ENCODE measurements at regions not wholly inside any gene's neighbourhood (a gene's known extent, or its start where the extent isn't known, plus 50 kb on each side); places are given as distances from the start of the nearest gene placed in this dataset.
"Not testable (repeated sequence)": the region's sequence is repeated elsewhere in the genome, so short reads cannot be mapped to it uniquely, and the experiment has no call there.

DNA sequence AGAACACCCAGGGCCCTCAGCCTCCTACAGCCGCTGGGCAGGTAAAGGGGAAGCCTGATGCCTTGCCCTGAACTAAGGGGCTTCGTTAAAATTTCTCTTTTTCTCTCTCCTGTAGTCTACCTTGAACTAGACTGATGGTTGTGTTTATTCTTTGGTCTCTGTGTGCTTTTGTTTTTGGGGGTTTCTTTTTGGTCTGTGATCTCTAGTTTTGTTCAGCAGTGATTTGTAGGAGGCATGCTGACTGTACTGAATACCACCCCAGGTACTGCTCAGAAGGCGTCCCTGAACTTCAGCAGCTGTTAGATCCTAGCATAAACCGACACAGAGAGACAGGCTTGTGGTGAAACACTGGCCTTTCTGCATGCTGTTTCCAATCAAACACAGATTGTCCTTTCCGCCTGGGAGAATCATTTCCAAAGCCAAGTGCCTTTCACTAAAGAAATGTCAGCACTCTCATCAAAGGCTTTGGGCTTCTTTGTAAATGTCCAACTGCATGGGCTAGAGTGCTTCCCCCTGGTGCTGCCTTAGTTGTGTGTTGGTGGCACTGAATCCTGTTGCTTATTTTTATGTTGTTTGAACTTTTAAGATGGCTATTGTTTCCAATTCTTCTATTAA lies 364.7 kb upstream of the SASH1 start:
- DNase-seq (ENCODE audit: low read depth): no peak

DNA sequence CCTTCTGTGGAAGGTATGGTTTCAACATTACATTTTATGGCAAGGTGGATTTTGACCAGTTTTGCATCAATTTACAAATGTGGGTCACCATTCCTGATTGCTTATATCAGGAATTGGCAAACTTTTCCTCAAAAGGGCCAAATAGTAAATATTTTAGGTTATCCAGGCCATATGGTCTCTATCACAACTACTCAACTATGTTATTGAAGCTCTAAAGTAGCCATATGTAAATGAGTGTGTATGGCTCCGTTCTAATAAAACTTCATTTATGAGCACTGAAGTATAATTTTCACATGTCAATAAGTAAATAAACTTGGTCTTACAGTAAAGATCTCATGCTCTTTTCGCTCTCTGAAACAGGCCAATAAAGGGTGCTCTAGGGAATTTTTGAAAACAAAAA lies 362.7 kb upstream of the SASH1 start:
- DNase-seq (ENCODE audit: low read depth): no peak

DNA sequence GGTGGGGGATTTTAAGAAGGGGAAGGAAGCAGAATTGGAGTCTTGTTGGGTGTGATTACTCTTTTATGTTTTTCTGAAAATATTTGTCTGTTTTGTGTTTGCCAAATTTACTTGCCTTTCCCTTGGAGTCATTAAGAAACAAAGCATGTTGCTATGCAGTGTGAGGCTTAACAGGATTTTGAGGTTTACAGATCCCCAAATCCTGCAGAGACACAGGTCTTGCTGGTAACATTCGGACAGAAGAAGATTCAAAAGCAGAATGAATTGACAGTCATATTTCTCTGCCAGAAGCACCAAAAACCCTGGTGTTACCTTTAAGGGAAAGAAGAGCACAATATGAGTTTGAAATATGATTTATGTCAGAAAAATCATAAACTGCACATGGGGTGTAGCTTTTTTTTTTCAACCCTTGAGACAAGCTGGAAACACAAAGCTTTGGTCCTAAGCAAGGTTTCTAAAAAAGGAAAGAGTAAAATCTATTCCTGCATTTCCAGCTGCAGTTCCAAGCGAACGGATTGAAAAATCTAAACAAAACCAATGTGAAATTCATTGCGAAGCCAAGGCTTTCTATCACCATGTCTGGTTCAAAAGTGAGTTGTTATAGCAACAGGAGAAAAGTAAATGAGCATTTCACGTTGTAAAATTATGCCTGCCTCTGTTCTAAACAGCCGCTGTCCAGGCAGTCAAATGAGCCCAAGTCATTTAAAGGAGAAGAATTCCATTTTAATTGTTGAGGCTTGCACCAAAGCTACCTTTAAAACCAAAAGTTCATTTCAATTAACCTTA lies 358.9 kb upstream of the SASH1 start:
- no peak for DNase-seq (ENCODE audit: low read depth)

DNA sequence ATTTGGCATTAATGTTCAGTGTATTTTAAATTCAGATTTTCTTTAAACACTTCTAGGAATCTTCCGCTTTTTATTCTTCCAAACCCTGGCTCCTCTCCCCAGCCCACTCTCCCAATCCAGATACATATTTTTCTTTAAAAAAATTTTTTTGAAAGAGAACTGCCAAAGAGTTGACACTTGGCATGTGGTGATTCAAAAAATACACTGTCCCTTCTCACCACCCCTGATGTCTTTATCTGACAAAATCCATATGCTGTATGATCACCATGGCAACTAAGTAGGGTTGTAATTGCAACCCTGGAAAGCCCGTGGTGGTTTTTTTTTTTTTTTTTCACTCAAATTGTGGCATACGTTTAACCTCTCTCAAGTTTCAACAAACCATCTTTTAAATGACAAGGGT lies 355.8 kb upstream of the SASH1 start:
- DNase-seq (ENCODE audit: low read depth): no peak

DNA sequence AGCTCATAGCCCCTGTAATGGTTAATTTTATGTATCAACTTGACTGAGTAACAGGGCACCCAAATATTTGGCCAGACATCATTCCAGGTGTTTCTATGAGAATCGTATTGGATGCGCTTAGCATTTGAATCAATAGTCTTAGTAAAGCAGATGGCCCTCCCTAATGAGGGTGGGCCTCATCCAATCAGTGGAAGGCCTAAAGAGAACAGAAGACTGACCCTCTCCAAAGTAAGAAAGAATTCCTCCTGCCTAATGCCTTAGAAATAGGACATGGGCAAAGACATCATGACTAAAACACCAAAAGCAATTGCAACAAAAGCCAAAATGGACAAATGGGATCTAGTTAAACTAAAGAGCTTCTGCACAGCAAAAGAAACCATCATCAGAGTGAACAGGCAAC lies 352.5 kb upstream of the SASH1 start:
- no peak for DNase-seq (ENCODE audit: low read depth)

DNA sequence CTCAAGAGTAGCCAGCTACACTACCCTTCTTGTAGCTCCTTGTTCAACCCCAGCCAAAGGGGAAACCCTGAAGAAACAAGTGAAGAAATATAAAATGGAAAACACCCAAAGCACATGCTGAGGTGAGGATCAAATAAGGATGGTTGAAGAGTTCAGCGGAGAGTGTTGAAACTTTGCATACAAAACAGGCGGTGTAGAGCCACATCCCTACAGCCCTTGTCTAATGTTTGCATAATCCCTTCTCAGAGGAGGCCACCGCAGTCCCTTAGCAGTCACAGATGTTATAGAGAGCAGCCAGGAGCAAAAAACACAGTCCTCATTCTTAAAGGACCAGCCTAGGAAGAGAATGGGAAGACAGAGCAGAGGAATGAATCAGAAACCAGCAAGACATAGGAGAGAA lies 350.7 kb upstream of the SASH1 start:
- no peak for DNase-seq (ENCODE audit: low read depth)

DNA sequence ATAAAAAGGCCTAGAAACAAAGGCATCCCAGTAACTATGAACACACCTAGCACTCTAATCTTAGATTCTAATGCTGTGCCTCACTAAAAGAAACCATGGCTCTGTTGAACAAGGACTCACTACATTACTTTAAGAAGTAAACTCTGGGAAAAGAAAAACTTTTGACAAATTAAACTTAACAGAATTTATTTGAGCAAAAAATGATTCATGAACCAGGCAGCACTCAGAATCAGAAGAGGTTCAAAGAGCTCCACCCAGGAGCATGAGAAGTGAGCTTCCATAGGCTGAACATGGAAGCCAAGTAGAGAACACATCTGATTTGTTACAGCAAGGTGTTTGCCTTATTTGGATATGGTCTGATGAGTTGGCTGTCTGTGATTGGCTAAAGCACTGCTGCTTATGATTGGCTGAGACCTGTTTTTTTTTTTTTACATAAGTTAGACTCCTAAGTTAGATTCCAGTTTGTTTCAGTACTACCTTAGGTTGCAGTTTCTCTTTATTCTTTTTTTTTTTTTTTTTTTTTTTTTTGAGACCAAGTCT lies 343.6 kb upstream of the SASH1 start:
- no peak for DNase-seq (ENCODE audit: low read depth)

DNA sequence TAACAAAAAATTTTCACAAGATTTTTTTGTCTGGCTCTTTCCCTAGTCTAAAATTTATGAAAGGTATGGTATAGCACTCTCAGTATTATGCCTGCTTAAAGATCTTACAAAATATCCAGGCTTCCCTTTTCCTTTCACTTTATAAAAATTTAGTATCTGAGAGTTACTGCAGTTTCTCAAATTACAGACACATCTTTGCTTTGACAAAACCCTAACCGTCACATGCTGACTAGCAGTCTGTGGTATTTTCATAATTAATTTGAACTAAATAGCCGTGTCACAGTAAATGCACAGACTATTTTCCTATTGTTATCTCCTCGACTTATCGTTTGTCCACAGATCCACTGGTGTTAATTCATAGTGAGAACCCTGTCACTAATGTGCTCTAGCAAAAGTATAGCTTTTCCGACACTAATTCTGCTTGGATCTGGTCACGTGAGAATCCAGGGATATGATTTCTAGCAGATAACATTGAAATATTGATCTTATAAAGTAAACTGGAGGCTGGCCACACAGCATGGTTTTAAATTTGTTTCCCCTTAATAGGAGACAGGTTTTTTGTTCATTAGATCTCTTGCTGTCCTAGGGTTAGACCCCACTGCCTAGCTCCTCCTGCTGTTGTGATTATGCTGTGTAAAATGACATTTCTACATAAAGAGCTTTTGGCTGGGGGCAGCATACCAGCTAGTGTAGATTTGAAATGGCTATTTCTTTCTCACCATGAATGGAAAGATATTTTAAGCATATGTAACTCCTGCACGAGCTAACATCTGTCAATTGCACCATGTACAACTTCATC lies 340.6 kb upstream of the SASH1 start:
- no peak for DNase-seq (ENCODE audit: low read depth)

DNA sequence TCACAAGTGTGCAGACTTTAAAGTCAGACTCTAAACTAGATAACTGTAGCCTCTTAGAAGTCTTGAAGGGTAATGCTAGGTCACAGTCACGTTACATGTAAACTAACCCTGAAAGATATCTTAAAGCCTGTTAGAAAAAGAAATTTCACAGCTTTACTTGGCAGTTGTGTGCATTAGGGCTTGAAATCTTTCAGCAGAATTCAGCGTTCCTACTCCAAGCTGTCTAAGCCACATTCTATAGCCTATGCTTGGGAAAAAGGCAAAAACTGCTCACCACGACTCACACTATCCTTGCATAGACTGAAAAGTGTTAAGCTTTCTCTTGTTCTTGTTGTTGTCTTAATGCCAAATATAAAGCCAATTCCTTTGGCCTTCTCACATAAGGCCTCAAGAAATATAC lies 338.0 kb upstream of the SASH1 start:
- DNase-seq (ENCODE audit: low read depth): no peak

DNA sequence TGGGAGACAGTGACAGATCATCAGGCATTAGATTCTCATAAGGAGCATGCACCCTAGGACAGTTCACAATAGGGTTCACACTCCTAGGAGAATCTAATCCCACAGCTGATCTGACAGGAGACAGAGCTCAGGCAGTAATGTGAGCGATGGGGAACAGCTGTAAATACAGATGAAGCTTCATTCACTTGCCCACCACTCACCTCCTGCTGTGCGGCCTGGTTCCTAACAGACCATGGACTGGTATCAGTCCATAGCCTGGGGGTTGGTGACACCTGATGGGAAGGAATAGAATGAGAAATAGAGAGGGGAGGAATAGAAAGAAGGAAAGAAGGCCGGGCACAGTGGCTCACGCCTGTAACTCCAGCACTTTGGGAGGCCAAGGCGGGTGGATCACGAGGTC lies 336.8 kb upstream of the SASH1 start:
- DNase-seq (ENCODE audit: low read depth): no peak

DNA sequence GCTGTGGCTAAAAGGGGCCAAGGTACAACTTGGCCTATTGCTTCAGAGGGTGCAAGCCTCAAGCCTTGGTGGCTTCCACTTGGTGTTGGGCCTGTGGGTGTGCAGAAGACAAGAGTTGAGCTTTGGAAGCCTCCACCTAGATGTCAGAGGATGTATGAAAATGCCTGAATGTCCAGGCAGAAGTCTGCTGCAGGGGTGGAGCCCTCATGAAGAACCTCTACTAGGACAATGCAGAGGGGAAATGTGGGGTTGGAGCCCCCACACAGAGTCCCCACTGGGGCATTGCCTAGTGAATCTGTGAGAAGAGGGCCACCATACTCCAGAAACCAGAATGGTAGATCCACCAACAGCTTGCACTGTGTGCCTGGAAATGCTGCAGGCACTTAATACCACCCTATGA lies 332.1 kb upstream of the SASH1 start:
- DNase-seq (ENCODE audit: low read depth): not testable (repeated sequence)

DNA sequence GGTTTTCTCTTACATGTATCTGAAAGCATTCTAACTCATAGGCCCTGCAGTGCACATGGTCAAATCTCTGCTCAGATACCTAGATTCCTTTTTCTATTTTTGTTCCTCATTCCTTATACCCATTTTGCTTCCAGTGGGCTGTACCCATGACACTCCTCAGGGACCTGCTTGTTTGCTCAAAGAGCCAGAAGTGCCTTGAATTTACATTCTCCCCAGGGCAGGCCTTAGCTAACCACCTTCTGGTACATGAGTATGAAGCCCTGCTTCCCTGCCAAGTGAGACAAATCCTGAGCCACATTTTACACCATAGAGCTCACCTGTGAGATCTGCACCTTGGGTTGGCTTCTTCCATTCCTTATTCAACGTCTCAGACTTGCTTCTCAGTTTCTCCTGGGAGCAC lies 326.6 kb upstream of the SASH1 start:
- DNase-seq (ENCODE audit: low read depth): no peak

DNA sequence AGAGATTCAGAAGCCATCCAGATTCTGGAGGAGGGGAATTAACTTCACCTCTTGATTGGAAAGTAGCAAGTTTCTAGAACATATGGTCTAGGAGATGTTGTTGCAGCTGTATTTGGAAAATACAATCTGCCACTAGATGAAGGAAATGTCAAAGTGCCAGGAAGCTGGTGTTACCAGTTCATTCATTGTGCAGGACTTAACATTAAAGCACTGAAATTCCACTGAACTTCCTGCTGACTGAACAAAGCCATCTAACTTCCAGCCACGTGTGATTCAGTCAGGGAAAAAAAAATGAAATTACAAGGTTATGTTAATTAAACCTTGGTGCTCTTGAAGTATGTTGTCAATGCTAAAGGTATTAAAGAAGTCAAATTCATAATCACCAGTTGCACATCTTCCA lies 321.5 kb upstream of the SASH1 start:
- no peak for DNase-seq (ENCODE audit: low read depth)

DNA sequence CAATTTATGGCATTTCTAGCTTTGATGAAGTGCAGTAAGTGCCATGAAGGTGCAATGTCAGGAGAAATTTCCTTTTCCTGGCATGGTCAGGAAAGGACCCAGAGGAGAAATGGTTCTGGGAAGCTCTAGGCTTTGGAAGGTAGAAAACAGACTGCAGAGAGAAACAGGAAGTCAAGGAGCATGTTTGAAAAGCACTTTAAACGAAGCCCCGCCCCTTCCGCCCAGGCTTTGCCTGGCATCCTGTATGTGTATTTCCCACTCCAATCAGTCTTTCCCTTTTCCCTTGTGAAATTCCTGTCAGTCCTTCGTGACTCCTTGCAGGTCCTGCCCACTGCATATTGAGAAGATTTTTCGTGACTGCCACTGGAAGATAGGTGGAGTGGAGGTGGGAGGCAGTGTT lies 320.9 kb upstream of the SASH1 start:
- no peak for DNase-seq (ENCODE audit: low read depth)

DNA sequence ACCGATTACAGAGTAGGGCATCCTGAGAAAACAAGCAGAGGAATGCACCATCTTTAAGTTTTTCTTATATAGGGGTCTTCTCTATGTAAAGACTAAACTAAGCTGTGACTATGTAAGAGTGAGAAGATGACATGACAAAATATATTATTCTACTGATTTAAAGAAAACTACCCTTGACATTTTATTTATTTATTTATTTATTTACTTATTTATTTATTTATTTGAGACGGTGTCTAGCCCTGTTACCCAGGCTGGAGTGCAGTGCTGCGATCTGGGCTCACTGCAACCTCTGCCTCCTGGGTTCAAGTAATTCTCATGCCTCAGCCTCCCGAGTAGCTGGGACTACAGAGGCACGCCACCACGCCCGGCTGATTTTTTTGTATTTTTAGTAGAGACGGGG lies 320.4 kb upstream of the SASH1 start:
- DNase-seq (ENCODE audit: low read depth): not testable (repeated sequence)

DNA sequence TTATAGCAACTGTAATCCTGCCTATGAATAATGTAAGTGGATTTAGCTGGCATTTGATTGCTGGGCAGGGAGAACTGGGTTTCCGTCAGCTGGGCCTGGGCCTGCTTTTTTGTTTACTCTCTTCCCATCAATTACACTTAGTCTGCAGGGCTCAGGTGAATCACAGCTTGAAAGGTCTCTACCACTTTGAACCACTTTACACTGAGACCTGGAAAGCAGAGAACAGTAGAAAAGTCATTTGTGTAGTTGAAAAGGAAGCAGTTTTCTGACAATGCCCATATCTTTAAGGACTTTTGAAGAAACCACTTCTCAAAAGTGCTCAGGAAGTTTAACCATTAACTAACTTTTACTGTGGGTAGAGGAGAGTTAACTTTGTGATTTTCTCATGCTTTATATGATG lies 315.4 kb upstream of the SASH1 start:
- no peak for DNase-seq (ENCODE audit: low read depth)

DNA sequence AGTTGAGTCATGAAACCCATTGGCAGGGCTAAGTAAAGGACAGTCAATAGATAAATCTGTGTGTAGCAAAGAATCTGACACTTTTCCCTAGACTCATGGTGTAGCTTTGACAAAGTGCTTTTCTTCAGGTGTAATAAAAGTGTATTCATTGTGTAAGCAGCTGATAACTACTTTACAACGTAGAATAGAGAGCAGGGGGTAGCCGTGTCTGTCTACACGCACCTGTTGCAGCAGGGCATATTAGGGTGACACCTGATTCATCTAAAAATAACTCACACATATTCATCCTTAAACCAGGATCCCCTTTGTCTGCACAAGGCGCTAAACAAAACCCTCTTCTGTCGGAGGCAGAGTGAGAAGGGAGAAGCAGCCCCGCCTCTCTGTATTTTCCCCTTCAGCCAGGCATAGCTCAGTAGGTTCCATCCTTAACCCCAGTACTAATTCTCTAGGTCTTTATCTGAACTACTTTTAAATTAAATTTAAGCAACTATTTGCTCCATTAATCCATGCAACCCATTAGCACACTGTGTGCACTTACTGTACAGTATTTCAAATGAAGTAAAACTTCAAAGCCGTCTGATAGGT lies 306.7 kb upstream of the SASH1 start:
- no peak for DNase-seq (ENCODE audit: low read depth)

DNA sequence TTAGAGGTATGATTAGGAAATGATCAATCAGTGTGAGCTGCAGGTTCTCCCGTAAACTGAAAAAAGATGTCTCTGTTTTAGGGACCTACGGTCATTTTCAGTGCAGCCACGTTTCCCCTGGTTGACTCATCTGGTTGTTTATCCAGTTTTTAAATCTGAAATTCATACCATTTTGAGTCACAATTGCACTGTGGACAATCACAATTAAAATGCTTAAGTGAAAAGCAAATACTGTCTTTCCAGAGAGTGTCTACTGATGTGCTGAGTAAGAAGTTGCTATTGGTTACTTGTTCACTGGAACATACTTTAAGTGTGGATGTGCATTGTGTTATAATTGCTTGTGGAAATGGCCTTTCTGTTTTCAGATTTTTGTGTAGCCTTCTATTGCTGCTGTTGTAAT lies 305.1 kb upstream of the SASH1 start:
- DNase-seq (ENCODE audit: low read depth): no peak

DNA sequence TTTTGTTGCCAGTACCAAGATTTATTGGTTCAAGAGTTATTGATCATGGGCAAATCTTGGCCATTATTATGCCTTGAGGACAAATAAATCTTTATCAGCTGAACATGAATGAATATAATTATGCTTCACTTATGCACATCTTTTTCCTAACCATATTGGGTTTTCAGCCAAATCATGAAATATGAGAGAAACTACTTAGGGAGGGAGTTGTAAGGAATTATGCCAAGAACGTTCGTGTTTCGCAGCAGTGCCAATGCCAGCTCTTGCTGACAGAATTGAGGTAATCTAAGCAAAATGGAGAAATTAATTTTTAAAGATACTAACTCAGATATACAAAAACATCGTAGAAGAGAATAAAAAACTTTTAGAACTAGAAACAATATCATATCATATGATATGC lies 301.1 kb upstream of the SASH1 start:
- no peak for DNase-seq (ENCODE audit: low read depth)

DNA sequence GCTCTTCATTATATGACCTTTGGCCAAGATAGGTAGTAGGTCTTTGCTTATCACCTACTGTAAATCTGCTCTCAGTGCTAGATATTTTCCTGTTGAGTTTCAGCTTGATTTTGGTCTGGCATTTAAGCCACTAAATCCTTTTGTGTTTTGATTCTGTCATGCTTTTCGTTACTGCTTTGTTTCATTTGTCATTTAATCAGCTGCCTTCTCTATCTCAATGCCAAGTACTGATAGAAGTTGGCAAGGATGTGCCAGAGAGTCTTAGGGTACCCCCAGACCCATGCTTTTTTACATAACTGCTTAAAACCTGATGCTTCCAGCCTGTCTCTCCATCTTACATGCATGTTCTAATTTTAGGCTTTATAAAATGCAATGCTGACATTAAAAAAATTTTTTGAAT lies 300.1 kb upstream of the SASH1 start:
- no peak for DNase-seq (ENCODE audit: low read depth)

DNA sequence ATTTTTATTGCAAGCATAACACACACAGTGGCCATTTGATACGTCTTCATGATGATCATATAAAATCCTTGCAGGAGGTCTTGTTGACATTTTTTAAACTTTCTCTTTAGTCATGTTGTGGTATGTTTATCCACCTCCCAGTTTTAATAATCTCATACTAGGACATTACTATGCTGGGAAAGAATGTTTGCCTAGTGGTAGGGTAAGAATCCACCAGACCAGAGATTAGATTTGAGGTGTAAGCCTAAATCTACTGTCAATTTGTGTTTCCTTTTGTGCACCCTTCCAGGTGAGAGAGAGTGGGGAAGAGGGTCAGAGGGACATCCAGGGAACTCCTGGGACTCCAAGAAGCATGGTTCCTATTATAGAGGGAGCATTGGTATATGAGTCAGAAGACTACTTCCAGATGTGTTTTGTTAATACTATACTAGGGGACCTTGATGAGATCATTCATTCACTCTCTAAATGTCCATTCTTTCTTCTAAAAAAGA lies 298.3 kb upstream of the SASH1 start:
- no peak for DNase-seq (ENCODE audit: low read depth)

DNA sequence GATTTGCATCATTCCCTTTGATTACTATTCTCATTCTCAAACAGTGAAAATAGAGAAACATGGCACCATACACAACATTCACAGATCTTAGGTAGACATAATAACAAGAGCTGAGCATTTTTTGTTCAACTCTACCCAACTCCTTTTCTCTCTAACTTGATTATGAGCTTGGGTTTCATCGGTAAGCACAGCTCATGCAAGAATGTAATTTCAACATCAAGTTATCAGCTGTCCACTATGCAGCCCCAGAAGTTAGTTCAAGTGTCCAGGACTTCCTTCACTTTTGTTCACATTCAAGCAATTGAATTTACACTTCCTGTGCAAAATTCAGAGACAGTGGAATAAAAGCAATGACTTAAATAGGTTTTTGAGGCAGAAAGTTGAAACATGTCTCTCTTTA lies 297.7 kb upstream of the SASH1 start:
- no peak for DNase-seq (ENCODE audit: low read depth)

All from RPMI7951 (cell line).